BE2C (cell line): ENCODE measurements at regions not wholly inside any gene's neighbourhood (a gene's known extent, or its start where the extent isn't known, plus 50 kb on each side); places are given as distances from the start of the nearest gene placed in this dataset.

Source experiments
- DNase-seq: peaks from one replicate; pipeline ENCODE4 v3.0.0-alpha.2; 2020
- H3K27me3 ChIP-seq: fragments of 250-450 bp; sonication (Bioruptor Pico); 2 replicates; pipeline ENCODE4 v1.5.1; 2020; ENCODE audit warnings: mild to moderate bottlenecking
- H3K36me3 ChIP-seq: fragments of 250-450 bp; sonication (Bioruptor Pico); 2 replicates; pipeline ENCODE4 v1.5.1; 2020; ENCODE audit warnings: mild to moderate bottlenecking
- H3K4me1 ChIP-seq: fragments of 250-450 bp; sonication (Bioruptor Pico); 2 replicates; pipeline ENCODE4 v1.5.1; 2020
- H3K4me3 ChIP-seq: 2 replicates; pipeline ENCODE4 v1.5.1; 2011; ENCODE audit warnings: low read depth, low read length
- H3K9me3 ChIP-seq: fragments of 250-450 bp; sonication (Bioruptor Pico); 2 replicates; pipeline ENCODE4 v1.5.1; 2020
- CTCF ChIP-seq: IDR thresholded peaks from 2 replicates; pipeline ENCODE4 v1.5.1; 2012; ENCODE audit warnings: mild to moderate bottlenecking, low read depth, low read length

GRCh38 chr4:59615316-59615715 lies 1584.8 kb upstream of the ADGRL3 start:
- DNase-seq, result no peak
- Histone ChIP-seq H3K9me3 (no peaks in the 10 kb centered on the region), H3K4me3 (no peak overlapping the region), H3K4me1 (no peaks in the 10 kb centered on the region), H3K27me3 (no peaks in the 10 kb centered on the region), H3K36me3 (no peaks in the 10 kb centered on the region)
- TF ChIP-seq CTCF, result no peak

- TF ChIP-seq CTCF, result no peak
- H3K27me3 ChIP-seq, result no peaks in the 10 kb centered on the region
- no peaks in the 10 kb centered on the region for H3K4me1 ChIP-seq
- H3K4me3 ChIP-seq, result no peak overlapping the region
- H3K36me3 ChIP-seq, result no peaks in the 10 kb centered on the region
- DNase-seq, result no peak
- H3K9me3 ChIP-seq, result no peaks in the 10 kb centered on the region; the same call in none of the 2 replicates
Measured at GRCh38 chr4:59629348-59629747, 1570.8 kb upstream of the ADGRL3 start.

- Histone ChIP-seq H3K9me3 (no peaks in the 10 kb centered on the region; the same call in none of the 2 replicates), H3K36me3 (no peaks in the 10 kb centered on the region), H3K27me3 (no peaks in the 10 kb centered on the region), H3K4me1 (no peaks in the 10 kb centered on the region), H3K4me3 (no peak overlapping the region)
- DNase-seq, result no peak
- no peak for TF ChIP-seq CTCF
Measured at GRCh38 chr4:59630235-59630634, 1569.9 kb upstream of the ADGRL3 start.

GRCh38 chr4:59630922-59631321 lies 1569.2 kb upstream of the ADGRL3 start:
- no peaks in the 10 kb centered on the region for H3K4me1 ChIP-seq
- H3K27me3 ChIP-seq, result no peaks in the 10 kb centered on the region
- no peak for DNase-seq
- no peak for TF ChIP-seq CTCF
- no peak overlapping the region for H3K4me3 ChIP-seq
- H3K36me3 ChIP-seq, result no peaks in the 10 kb centered on the region
- H3K9me3 ChIP-seq, result no peaks in the 10 kb centered on the region; the same call in none of the 2 replicates

GRCh38 chr4:59637596-59637995 lies 1562.5 kb upstream of the ADGRL3 start:
- Histone ChIP-seq H3K9me3 (no peaks in the 10 kb centered on the region; the same call in 1 of the 2 replicates), H3K4me3 (no peak overlapping the region), H3K27me3 (no peaks in the 10 kb centered on the region), H3K36me3 (no peaks in the 10 kb centered on the region), H3K4me1 (no peaks in the 10 kb centered on the region)
- no peak for TF ChIP-seq CTCF
- no peak for DNase-seq

GRCh38 chr4:59643682-59644081 lies 1556.4 kb upstream of the ADGRL3 start:
- Histone ChIP-seq H3K36me3 (no peaks in the 10 kb centered on the region), H3K9me3 (no peaks in the 10 kb centered on the region), H3K27me3 (no peaks in the 10 kb centered on the region), H3K4me3 (no peak overlapping the region), H3K4me1 (no peaks in the 10 kb centered on the region)
- TF ChIP-seq CTCF, result no peak
- no peak for DNase-seq
